Neural cell (in vitro differentiated cells): ENCODE measurements at regions not wholly inside any gene's neighbourhood (a gene's known extent, or its start where the extent isn't known, plus 50 kb on each side); places are given as distances from the start of the nearest gene placed in this dataset.

Source experiments
- CTCF ChIP-seq: fragments of 450-650 bp; IDR thresholded peaks from 2 replicates; pipeline ENCODE4 v1.5.1; 2014; ENCODE audit warnings: antibody characterized with exemption, mild to moderate bottlenecking, moderate library complexity; ENCODE audit not compliant: poor library complexity, severe bottlenecking
- EZH2 ChIP-seq: fragments of 200-600, 300-800 bp; shearing (Covaris generic), sonication (generic); IDR thresholded peaks from 2 replicates; pipeline ENCODE4 v1.6.1; 2014; ENCODE audit warnings: antibody characterized with exemption, low read length, borderline replicate concordance, mild to moderate bottlenecking; ENCODE audit not compliant: insufficient read depth, poor library complexity, severe bottlenecking
- POLR2AphosphoS5 ChIP-seq: IDR thresholded peaks from 2 replicates; pipeline ENCODE4 v1.6.1; 2012
- RAD21 ChIP-seq: fragments of 450-650 bp; conservative IDR thresholded peaks from 2 replicates; pipeline ENCODE4 v1.6.1; 2014; ENCODE audit warnings: antibody characterized with exemption, mild to moderate bottlenecking, moderate library complexity

GRCh38 chr5:174320051-174320450, 274.5 kb downstream of the NSG2 start:
- TF ChIP-seq POLR2AphosphoS5 (no peak), EZH2 (no peak), CTCF (no peak), RAD21 (no peak)
